HL-60/S4 treated with retinoic acid at 250 ng/mL for 4 days and 3 days (cell line): ENCODE measurements at regions not wholly inside any gene's neighbourhood (a gene's known extent, or its start where the extent isn't known, plus 50 kb on each side); places are given as distances from the start of the nearest gene placed in this dataset.
"Not testable (repeated sequence)": the region's sequence is repeated elsewhere in the genome, so short reads cannot be mapped to it uniquely, and the experiment has no call there.

ENCODE experiments used
- in situ Hi-C: fragments of 300-500 bp; cut with MboI; formaldehyde crosslinking; loops from 2 replicates; pipeline ENCODE4 v1.7.0; 2022; ENCODE audit warnings: low sequenced_read_pairs

GRCh38 chr12:28689398-28690175, 459.5 kb upstream of the FAR2 start:
- in situ Hi-C loops, result no loop called here

GRCh38 chr12:28693565-28694219, 455.4 kb upstream of the FAR2 start:
- in situ Hi-C loops, result no loop called here

DNA sequence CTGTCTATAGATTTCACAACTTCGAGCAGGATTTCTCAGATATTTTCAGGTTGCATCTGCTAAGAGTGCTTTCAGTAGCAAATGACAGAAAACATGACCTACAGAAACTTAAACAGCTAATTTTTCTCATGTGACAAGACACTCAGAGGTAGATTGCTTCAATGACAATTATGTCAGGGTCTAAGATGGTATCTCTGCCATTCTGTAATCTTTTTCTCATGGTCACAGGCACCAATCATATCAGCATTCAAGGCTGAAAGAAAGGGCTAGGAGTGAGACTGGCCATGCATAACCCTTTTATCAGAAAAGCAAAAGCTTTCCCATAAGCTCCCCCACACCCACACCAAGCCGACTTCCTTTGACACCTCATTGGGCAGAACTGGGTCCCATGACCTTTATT, 450.5 kb upstream of the FAR2 start:
- in situ Hi-C loops, result no loop called here

GRCh38 chr12:28699029-28699428, 450.0 kb upstream of the FAR2 start:
- in situ Hi-C loops, result no loop called here

GRCh38 chr12:28700161-28700560, 448.9 kb upstream of the FAR2 start:
- in situ Hi-C loops, result no loop called here

DNA sequence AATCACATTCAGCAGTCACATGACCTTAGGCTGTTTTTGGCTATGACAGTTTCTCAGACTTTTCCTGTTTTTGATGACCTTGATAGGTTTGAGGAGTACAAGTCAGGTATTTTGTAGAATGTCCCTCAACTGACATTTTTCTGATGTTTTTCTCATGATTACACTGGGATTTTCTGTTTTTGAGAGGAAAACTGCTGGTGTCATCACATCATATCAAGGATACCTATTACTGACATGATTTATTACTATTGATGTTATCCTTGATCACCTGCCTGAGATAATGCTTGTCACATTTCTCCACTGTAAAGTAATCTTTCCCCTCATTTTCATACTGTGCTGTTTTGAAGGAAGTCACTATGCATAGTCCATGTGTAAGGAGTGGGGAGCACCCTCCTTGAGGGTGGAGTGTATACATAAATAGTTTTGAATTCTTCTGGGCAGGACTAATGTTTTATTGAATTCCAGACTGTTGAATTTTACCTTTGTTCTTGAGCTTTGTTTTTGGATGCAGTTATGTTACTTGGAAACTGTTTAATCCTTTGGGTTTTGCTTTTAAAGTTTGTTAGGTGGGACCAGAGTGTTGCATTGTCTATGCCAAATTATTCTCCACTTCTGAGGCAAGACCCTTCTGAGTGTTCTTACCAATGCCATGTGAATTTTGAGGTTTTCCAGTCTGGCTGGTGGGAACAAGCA, 444.5 kb upstream of the FAR2 start:
- in situ Hi-C loops, result no loop called here

GRCh38 chr12:28708918-28709371, 440.1 kb upstream of the FAR2 start:
- in situ Hi-C loops, result no loop called here

GRCh38 chr12:28709986-28710685, 438.9 kb upstream of the FAR2 start:
- in situ Hi-C loops, result no loop called here

DNA sequence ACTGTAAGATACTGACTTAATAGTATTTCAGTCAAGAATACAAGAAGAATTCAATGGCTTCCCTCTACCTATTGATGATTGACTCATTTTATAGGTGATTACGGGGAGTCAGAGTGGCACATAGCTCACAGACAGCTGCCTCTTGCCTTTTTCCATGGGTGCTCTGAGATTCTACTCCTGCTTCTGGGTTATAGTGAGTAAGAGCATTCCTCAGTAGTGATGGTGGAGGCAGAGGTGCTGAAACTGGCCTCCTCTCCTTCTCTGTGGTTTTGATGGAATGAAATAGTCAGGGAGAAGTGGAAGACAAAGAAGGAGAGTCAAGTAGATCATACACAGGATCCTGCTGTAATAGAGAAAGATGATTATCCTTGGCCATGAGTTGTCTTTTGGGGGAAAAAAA, 438.2 kb upstream of the FAR2 start:
- in situ Hi-C loops, result no loop called here

- in situ Hi-C loops, result no loop called here
These were observed 437.7 kb upstream of the FAR2 start for GRCh38 chr12:28711421-28711820.

GRCh38 chr12:28742791-28743190, 406.3 kb upstream of the FAR2 start:
- in situ Hi-C loops, result no loop called here

DNA sequence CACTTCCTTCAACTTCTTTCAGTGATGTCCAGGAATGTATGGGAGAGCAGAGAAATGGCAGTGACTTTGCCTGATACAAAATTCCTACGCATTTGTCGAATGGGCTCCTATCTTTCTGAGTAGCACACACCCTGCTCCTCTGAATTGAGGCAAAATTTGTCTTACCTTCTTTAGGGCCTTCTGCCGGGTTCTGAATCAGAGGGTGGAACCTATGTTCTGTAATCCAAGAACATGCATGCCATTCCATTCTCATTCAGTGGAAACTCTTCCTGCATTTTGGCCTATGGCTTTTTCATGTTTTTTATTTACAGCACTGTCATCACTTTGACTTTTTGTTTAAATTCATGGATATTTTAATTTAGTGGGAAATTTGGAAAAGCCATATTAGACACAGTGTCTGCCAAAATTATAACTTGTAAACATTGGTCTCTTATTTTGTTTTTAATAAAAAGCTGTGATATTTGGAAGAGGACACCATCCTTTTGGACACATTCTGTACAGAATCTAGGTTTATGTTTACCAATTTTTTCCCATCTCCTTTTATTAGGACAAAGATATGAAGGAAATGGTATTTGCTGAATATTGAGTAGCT, 402.2 kb upstream of the FAR2 start:
- in situ Hi-C loops, result no loop called here

DNA sequence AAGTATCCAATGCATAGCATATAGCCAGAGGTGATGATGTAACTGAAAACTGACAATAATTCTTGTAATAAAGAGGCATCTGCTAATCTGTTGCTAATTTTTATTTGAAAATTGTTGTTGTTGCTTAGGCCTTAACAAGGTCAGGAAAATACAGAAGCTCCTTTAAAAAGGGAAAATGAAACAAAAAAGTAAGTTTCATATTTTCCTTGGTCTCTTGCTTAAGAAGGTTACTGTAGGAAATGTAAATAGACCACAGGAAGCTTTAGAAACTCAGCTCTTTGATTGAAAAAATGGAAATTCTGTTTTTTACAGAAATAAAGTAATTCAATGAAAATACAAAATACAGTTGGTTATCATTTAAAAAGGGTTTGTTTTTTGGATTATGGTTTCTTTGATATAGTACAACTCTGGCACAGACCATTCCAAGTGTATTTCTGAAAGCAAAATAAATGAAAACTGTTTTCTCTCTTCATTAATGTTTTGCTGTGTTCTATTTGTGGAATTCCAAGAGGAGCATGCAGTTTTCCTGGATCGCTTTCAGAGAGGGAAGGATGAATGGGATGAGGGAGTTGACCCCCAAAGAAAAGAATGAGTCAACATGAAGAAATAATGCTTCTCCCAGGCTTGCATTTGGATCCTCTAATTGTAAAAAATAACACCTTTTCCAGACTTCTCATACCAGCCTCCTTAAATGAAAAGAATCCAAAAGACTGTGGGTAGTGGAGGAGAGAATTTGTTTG, 398.0 kb upstream of the FAR2 start:
- in situ Hi-C loops, result no loop called here

DNA sequence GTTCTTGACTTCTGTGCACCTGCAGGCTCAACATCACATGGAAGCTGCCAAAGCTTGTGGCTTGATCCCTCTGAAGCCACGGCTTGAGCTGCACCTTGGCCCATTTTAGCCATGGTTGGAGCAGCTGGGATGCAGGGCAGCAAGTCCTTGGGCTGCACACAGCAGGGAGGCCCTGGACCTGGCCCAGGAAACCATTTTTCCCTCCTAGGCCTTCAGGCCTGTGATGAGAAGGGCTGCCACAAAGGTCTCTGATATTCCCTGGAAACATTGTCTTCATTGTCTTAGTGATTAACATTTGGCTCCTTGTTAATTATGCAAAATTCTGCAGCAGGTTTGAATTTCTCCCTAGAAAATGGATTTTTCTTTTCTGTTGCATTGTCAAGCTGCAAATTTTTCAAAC, 394.1 kb upstream of the FAR2 start:
- in situ Hi-C loops, result no loop called here

DNA sequence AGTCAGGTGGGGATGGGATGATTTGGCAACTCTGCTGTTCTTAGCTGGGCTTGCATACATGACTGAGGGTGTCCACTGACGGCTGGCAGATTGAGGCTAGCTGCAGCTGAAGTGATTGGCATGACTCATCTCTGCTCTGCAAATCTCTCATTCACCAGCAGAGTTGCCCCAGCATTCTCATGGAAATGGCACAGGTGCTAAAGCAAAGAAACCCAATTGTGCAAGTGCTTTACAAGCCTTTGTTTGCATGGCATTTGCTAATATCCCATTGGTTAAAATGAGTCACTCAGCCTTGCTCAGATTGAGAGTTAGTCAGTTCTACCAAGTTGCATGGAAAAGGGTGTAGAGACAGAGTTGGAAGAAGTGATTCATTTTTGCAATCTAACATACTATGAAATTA, 389.7 kb upstream of the FAR2 start:
- in situ Hi-C loops, result no loop called here

DNA sequence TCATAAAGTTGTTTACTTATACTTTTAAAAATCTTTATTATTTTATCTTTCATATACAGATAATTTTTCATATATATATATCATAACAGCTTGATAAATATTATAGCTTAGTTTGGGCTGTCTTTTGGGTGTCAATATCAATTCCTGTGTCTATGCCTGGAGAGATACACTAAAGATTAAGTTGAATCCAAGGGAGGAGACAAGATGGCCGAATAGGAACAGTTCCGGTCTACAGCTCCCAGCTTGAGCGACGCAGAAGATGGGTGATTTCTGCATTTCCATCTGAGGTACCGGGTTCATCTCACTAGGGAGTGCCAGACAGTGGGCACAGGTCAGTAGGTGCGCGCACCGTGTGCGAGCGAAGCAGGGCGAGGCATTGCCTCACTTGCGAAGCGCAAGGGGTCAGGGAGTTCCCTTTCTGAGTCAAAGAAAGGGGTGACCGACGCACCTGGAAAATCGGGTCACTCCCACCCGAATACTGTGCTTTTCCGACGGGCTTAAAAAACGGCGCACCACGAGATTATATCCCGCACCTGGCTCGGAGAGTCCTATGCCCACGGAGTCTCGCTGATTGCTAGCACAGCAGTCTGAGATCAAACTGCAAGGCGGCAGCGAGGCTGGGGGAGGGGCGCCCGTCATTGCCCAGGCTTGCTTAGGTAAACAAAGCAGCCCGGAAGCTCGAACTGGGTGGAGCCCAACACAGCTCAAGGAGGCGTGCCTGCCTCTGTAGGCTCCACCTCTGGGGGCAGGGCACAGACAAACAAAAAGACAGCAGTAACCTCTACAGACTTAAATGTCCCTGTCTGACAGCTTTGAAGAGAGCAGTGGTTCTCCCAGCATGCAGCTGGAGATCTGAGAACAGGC, 388.8 kb upstream of the FAR2 start:
- in situ Hi-C loops, result not testable (repeated sequence)

DNA sequence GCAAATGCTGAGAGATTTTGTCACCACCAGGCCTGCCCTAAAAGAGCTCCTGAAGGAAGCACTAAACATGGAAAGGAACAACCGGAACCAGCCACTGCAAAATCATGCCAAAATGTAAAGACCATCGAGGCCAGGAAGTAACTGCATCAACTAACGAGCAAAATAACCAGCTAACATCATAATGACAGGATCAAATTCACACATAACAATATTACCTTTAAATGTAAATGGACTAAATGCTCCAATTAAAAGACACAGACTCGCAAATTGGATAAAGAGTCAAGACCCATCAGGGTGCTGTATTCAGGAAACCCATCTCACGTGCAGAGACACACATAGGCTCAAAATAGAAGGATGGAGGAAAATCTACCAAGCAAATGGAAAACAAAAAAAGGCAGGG, 387.2 kb upstream of the FAR2 start:
- in situ Hi-C loops, result not testable (repeated sequence)

GRCh38 chr12:28766398-28766797, 382.7 kb upstream of the FAR2 start:
- in situ Hi-C loops, result no loop called here

- in situ Hi-C loops, result no loop called here
These were observed 381.2 kb upstream of the FAR2 start for GRCh38 chr12:28767836-28768348.
